ENCODE measurements at regions not wholly inside any gene's neighbourhood (a gene's known extent, or its start where the extent isn't known, plus 50 kb on each side); places are given as distances from the start of the nearest gene placed in this dataset.

GRCh38 chr13:52975969-52976368 lies 52.6 kb upstream of the OLFM4 start:
- no peak for DNase-seq

DNA sequence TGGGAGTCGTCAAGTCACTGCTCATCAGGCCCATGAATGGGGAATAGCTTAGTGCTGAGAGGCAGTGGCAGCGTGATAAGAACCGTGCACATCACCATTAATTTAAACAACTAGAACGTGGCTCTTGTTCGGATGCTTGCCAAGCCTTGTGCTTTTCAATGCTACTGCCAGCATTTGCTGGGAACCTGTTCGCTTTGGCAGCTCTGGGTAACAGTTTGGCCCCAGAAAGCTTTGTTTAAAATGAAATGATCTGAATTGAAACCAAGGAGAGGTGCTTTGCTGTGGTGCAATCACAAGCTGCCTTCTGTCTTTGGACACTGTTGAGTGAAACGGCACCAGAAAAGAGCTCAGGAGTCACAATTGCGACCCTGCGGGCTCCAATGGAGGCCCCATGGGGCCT lies 53.5 kb upstream of the OLFM4 start:
- no peak for DNase-seq

- no peak for DNase-seq
Observed at GRCh38 chr13:52974711-52975110, 53.9 kb upstream of the OLFM4 start.

DNA sequence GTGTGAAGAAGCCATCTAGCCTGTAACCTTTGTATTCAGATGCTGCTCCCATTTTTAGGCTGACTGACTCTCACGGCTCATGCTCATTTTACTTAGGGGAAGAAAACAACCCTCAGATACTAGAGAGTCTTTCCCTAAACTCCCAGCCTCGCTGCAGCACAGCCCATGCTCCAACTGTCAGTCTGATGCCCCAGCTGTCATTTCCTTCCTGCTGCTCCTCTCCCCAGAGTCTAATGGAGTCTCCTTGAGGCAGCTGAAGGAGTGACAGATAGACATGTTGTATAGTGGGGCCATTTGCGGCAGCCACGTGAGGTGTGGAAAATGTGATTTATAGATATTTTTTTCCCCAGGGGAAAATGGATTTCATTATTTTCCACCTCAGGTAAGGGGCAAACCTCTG lies 59.2 kb upstream of the OLFM4 start:
- DNase-seq, result no peak

- DNase-seq, result peak; percentile 54
Observed at GRCh38 chr13:52968074-52968700, 60.4 kb upstream of the OLFM4 start.

DNA sequence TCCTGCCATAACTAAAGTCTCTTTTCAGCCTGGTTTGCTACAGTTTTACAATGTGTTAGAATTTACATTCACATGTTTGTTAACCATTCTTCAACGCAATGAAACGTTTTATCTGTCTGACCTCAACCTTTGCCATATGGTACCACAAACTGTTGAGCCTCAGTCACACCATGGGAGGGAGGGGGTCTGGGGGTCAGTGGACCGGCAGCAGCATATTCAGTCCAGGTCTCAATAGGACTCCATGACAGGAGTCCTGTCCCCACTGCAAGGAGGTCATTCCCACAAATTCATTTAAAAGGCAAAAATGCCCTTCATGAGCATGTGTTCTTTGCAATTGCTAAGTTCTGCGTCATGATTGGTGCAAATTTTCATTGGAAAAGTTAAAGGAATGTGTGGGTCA lies 66.6 kb upstream of the OLFM4 start:
- no peak for DNase-seq

- DNase-seq, result no peak
Observed at GRCh38 chr13:52961256-52961910, 67.2 kb upstream of the OLFM4 start.

DNA sequence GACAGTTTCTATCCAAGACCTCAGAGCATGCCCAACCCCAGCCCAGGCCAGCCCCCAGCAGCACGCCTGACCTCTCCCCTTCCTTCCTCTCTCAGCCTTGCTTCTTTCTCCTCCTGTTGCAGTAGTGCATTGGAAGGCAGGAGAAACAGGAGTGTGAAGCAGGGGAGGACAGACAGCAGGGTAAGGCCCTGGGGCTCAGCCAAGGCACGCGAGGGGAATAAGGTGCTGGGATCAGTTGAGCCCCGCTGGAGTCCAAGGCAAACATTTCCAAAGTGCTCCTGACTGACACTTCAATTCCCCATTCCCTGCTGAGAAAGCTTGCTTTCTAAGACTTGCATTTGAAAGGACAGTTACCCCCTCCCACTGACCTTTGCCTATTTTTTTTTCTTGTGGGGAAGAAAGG lies 73.1 kb upstream of the OLFM4 start:
- DNase-seq, result no peak

GRCh38 chr13:52954838-52955237 lies 73.8 kb upstream of the OLFM4 start:
- no peak for DNase-seq

- no peak for DNase-seq
Observed at GRCh38 chr13:52950436-52950956, 78.1 kb upstream of the OLFM4 start.

- no peak for DNase-seq
Observed at GRCh38 chr13:52949742-52950141, 78.9 kb upstream of the OLFM4 start.

DNA sequence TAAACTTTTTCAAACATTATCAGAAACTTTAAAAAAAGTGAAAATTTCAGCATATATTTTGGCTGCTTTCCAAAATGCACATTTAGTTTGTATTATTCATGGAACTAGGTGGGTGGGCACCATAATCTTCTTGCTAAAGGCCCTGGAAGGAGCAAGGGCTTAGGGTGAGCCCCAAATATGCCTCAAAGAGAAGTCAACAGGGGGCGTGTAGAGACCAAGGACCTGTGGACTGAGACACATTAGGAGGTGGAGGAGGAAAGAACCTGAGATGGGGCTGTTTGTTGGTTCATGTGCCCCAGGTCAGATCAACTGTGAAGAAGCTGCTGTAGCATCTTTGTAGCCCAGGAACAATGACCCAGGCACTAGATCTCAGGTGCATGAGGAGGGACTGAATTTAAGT lies 79.6 kb upstream of the OLFM4 start:
- DNase-seq, result no peak

DNA sequence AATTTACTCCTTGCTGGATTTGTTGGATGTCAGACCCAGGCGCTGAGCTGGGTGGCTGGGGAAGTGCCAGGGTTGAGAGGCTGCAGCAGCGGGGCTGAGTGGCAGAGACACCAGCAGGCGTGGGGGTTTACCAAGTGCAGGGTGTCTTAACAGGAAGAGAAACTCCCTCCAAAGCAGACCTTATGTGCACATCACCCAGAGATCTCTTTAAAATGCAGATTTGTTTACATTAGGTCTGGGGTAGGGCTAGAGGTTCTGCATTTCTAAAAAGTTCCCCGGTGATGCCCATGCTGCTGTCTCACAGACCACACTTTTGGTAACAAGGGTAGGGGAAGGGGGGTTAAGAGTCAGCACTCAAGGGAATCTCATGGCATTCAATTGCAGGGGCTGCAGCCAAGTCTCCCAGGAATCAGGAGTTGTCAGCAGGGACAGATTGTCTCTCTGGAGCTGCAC lies 80.7 kb upstream of the OLFM4 start:
- DNase-seq, result no peak

DNA sequence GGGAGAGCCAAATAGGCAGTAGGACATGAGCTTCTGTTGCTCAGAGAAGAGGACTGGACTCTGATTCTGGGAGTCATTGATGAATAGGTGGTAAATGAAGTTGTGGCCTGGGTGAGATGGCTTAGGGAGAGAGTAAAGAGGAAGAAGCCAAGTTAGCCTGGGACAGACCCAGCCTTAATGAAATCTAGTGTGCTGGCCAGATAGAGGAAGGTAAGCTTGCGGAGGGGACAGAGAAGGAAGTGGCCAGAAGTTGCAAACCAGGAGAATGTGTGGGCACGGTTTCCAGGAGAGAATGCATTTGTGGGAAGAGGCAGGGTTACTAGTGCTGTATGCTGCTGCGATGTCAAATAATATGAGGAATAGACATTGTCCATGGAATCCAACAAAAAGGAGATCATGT lies 83.3 kb upstream of the OLFM4 start:
- no peak for DNase-seq

DNA sequence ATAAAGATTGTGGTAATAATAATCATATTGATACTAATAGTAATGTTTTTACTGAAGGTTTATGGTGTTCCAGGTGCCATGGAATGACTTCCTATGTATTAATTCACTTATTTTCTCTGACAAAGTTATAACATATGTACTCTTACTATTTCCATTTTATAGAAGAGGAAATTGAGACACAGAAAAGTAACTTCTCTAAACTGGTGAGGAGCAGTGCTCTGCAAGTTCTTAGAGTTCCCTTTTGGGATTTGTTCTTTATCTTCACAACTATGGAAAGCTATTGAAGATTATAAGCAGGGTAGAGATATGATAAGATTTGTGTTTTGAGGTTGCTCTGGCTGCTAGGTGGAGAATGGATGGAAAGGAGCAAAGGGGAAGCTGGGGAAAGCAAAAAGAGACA lies 83.9 kb upstream of the OLFM4 start:
- DNase-seq, result no peak

- DNase-seq, result no peak
Observed at GRCh38 chr13:52938065-52938464, 89.6 kb upstream of the PCDH8 start.

DNA sequence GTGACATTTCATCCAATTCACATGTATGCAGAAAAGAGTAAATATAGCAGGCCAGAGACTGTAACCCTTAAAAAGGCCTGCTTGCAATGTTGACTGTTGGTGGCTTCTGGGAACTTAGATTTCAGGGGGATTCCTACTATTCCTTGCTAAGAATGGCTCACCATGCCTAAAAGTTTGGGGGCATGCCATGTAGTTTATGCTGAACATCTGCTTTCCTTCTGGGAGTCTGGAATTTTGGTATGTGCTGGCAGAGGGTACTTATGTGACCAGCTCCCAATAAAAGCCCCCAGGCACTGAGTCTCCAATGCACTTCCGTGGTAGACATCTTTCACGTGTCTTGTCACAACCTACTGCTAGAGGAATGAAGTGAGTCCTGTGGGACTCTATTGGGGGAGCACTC lies 88.4 kb upstream of the PCDH8 start:
- DNase-seq, result no peak

DNA sequence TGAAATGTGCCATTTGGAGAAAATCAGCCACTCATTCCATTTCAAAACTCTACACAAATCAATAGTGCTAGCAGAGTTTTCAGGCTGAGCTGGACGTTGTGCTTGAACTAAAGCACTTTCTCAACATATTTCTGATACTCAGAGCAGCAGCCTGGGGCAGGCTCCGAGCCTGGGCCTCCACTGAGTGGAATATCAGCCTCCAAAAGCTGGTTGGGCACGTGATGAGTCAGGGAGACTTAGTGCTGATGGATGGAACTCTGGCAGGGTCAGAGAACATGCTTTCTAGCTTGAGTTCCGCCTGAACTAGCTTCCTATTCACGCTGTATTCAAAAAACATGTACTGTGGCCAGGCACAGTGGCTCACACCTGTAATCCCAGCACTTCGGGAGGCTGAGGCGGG lies 85.8 kb upstream of the PCDH8 start:
- no peak for DNase-seq

GRCh38 chr13:52933547-52934210 lies 85.2 kb upstream of the PCDH8 start:
- DNase-seq, result no peak

DNA sequence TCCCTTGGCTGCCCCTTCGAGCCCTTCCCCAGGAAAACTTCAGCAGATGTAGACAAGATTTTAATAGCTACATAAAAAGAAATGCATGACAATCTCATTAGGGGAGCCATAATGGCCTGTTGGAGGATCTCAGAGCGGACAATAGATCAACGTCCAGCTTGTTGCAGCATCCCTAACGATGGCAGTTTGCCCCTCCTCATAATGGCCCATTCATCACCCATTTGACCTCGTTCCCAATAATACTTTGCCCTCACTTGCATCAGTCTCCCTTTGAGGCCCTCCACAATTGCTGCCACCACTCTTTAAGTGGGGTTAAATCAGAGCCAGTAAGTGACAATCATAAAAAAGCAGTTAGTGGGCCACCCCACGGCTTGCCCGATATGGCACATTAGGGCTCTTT lies 84.7 kb upstream of the PCDH8 start:
- DNase-seq, result no peak

- no peak for DNase-seq
Observed at GRCh38 chr13:52932649-52933048, 84.2 kb upstream of the PCDH8 start.

GRCh38 chr13:52931539-52932431 lies 83.3 kb upstream of the PCDH8 start:
- no peak for DNase-seq

- no peak for DNase-seq
Observed at GRCh38 chr13:52931131-52931530, 82.7 kb upstream of the PCDH8 start.
